ENCODE measurements at regions not wholly inside any gene's neighbourhood (a gene's known extent, or its start where the extent isn't known, plus 50 kb on each side); places are given as distances from the start of the nearest gene placed in this dataset.

DNA sequence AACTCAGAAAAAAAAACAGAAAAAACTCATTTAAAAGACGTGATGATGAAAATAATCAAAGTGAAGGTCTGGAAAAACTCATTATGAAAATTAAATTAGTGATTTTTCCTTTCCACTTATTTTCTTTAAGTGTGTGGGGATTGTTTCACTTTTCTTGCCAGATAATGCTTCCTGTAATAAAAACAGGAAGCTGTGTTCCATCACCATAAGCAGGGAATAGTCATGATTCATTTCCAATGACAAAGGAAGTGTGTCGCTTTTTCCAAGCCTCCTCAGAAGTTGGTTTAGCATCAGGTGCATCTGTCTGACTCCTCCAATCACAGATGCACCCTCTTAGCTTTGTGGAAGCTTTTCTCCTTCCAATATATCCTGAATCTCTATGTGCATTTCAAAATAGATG is 2068.7 kb downstream of the MAT2B start:
- Histone ChIP-seq H3K36me3 (ENCODE audit: insufficient read depth, low read length) (no peaks in the 10 kb centered on the region), H3K9me3 (ENCODE audit: low read depth, low read length) (peaks cover 2% of the 10 kb centered on the region), H4K20me1 (ENCODE audit: insufficient read depth, low read length) (no peaks in the 10 kb centered on the region), H3K4me2 (ENCODE audit: insufficient read depth, low read length) (no peak overlapping the region), H3K27ac (ENCODE audit: low read depth, low read length) (no peak overlapping the region), H3K4me1 (ENCODE audit: insufficient read depth, low read length) (no peaks in the 10 kb centered on the region), H3K4me3 (ENCODE audit: insufficient read depth, low read length) (no peak overlapping the region), H2AFZ (ENCODE audit: low read length) (no peak overlapping the region), H3K79me2 (ENCODE audit: insufficient read depth, low read length) (no peaks in the 10 kb centered on the region), H3K27me3 (ENCODE audit: insufficient read depth, low read length) (no peaks in the 10 kb centered on the region)
- DNase-seq (ENCODE audit: insufficient read length, low spot score, missing footprints), result peak; percentile 29
- TF ChIP-seq, protein P1, sequence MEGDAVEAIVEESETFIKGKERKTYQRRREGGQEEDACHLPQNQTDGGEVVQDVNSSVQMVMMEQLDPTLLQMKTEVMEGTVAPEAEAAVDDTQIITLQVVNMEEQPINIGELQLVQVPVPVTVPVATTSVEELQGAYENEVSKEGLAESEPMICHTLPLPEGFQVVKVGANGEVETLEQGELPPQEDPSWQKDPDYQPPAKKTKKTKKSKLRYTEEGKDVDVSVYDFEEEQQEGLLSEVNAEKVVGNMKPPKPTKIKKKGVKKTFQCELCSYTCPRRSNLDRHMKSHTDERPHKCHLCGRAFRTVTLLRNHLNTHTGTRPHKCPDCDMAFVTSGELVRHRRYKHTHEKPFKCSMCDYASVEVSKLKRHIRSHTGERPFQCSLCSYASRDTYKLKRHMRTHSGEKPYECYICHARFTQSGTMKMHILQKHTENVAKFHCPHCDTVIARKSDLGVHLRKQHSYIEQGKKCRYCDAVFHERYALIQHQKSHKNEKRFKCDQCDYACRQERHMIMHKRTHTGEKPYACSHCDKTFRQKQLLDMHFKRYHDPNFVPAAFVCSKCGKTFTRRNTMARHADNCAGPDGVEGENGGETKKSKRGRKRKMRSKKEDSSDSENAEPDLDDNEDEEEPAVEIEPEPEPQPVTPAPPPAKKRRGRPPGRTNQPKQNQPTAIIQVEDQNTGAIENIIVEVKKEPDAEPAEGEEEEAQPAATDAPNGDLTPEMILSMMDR (IDR thresholded peaks at IDR 0.05; ENCODE audit: extremely low read depth, low read depth, low read length), result no peak

DNA sequence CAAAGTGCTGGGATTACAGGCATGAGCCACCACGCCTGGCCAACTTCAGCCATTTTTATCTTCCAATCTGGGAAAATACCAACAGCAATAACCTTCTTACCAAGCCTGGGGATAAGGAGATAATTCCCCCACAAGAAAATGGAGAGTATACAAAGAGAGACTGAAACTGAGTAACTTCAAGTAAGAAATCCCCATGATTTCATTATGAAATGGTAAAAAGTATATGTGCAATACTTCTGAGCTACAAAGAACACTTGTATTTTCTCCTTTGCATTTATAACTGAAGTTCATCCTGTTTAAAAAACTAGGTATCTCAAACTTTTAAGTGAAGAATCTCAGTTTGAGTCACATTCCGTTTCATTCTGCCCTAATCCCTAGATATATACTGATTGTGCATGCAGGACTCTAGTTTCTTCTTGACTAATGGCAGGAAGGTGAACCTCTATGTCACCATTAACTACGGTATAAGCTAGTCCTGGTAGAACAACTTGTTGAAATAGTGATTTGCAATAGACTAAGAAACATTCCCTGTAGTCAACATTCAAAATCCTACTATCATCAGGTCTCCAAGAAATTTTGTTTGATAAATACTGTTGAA is 2071.4 kb downstream of the MAT2B start:
- no peak for DNase-seq (ENCODE audit: insufficient read length, low spot score, missing footprints)
- no peaks in the 10 kb centered on the region for H3K36me3 ChIP-seq (ENCODE audit: insufficient read depth, low read length)
- H3K4me3 ChIP-seq (ENCODE audit: insufficient read depth, low read length), result no peak overlapping the region
- no peaks in the 10 kb centered on the region for H3K27me3 ChIP-seq (ENCODE audit: insufficient read depth, low read length)
- no peak overlapping the region for H3K4me2 ChIP-seq (ENCODE audit: insufficient read depth, low read length)
- H3K9me3 ChIP-seq (ENCODE audit: low read depth, low read length), result no peaks in the 10 kb centered on the region
- H3K27ac ChIP-seq (ENCODE audit: low read depth, low read length), result no peak overlapping the region
- TF ChIP-seq, protein P1 (IDR thresholded peaks at IDR 0.05; ENCODE audit: extremely low read depth, low read depth, low read length), result no peak
- H4K20me1 ChIP-seq (ENCODE audit: insufficient read depth, low read length), result no peaks in the 10 kb centered on the region
- no peaks in the 10 kb centered on the region for H3K79me2 ChIP-seq (ENCODE audit: insufficient read depth, low read length)
- no peaks in the 10 kb centered on the region for H3K4me1 ChIP-seq (ENCODE audit: insufficient read depth, low read length)
- H2AFZ ChIP-seq (ENCODE audit: low read length), result no peak overlapping the region

DNA sequence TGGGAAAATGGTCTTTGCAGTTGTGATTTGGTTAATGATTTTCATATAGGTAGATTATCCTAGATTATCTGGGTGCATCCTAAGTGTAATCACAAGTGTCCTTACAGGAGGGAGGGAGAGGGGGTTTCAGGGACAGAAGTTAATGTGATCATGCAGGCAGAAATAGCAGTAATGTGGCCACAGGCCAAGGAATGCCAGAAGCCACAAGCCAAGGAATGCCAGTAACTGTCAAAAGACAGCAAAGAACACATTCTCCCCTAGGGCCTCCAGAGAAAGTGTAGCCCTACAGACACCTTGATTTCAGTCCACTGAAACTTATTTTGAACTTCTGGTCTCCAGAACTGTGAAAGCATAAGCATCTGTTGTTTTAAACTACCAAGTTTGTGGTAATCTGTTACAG is 2074.5 kb downstream of the MAT2B start:
- H3K4me2 ChIP-seq (ENCODE audit: insufficient read depth, low read length), result no peak overlapping the region
- H3K36me3 ChIP-seq (ENCODE audit: insufficient read depth, low read length), result no peaks in the 10 kb centered on the region
- DNase-seq (ENCODE audit: insufficient read length, low spot score, missing footprints), result no peak
- no peaks in the 10 kb centered on the region for H3K4me1 ChIP-seq (ENCODE audit: insufficient read depth, low read length)
- H4K20me1 ChIP-seq (ENCODE audit: insufficient read depth, low read length), result no peaks in the 10 kb centered on the region
- no peaks in the 10 kb centered on the region for H3K27me3 ChIP-seq (ENCODE audit: insufficient read depth, low read length)
- TF ChIP-seq, protein P1 (IDR thresholded peaks at IDR 0.05; ENCODE audit: extremely low read depth, low read depth, low read length), result no peak
- no peak overlapping the region for H2AFZ ChIP-seq (ENCODE audit: low read length)
- no peaks in the 10 kb centered on the region for H3K9me3 ChIP-seq (ENCODE audit: low read depth, low read length)
- H3K27ac ChIP-seq (ENCODE audit: low read depth, low read length), result no peak overlapping the region
- H3K4me3 ChIP-seq (ENCODE audit: insufficient read depth, low read length), result no peak overlapping the region
- H3K79me2 ChIP-seq (ENCODE audit: insufficient read depth, low read length), result no peaks in the 10 kb centered on the region

DNA sequence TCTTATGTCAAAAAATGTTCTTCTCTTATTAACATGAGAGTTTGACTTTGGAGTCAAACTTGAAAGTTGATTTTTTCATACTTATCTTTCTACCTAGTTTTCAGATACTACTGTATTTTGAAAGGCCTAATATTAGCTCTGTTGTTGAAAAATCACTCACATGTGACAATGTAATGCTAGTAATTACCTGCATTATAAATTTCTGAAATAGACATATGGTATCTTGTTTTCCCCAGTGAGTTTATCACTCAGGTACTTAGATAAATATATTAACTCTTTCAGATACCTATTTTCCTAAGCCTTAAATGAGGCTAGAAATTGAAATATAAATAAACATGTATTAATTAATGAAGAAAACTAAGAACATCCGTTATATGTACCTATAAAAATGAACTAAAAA is 2089.3 kb downstream of the MAT2B start:
- Histone ChIP-seq H3K27me3 (ENCODE audit: insufficient read depth, low read length) (no peaks in the 10 kb centered on the region), H3K9me3 (ENCODE audit: low read depth, low read length) (no peaks in the 10 kb centered on the region), H3K4me2 (ENCODE audit: insufficient read depth, low read length) (no peak overlapping the region), H3K27ac (ENCODE audit: low read depth, low read length) (no peak overlapping the region), H3K4me1 (ENCODE audit: insufficient read depth, low read length) (no peaks in the 10 kb centered on the region), H4K20me1 (ENCODE audit: insufficient read depth, low read length) (no peaks in the 10 kb centered on the region), H2AFZ (ENCODE audit: low read length) (no peak overlapping the region), H3K36me3 (ENCODE audit: insufficient read depth, low read length) (no peaks in the 10 kb centered on the region), H3K79me2 (ENCODE audit: insufficient read depth, low read length) (no peaks in the 10 kb centered on the region), H3K4me3 (ENCODE audit: insufficient read depth, low read length) (no peak overlapping the region)
- TF ChIP-seq, protein P1 (IDR thresholded peaks at IDR 0.05; ENCODE audit: extremely low read depth, low read depth, low read length), result no peak
- DNase-seq (ENCODE audit: insufficient read length, low spot score, missing footprints), result no peak
